ENCODE measurements at regions not wholly inside any gene's neighbourhood (a gene's known extent, or its start where the extent isn't known, plus 50 kb on each side); places are given as distances from the start of the nearest gene placed in this dataset.

GRCh38 chr10:3350205-3350604 is 177.6 kb upstream of the PITRM1 start:
- Mint-ChIP-seq H3K4me1 (peaks cover 29% of the 10 kb centered on the region), H3K27ac (no peak overlapping the region), H3K4me3 (no peak overlapping the region), H3K27me3 (ENCODE audit: low read depth) (peaks cover 14% of the 10 kb centered on the region), H3K9me3 (peaks cover 5% of the 10 kb centered on the region), H3K36me3 (no peaks in the 10 kb centered on the region)
- TF ChIP-seq, protein P1, sequence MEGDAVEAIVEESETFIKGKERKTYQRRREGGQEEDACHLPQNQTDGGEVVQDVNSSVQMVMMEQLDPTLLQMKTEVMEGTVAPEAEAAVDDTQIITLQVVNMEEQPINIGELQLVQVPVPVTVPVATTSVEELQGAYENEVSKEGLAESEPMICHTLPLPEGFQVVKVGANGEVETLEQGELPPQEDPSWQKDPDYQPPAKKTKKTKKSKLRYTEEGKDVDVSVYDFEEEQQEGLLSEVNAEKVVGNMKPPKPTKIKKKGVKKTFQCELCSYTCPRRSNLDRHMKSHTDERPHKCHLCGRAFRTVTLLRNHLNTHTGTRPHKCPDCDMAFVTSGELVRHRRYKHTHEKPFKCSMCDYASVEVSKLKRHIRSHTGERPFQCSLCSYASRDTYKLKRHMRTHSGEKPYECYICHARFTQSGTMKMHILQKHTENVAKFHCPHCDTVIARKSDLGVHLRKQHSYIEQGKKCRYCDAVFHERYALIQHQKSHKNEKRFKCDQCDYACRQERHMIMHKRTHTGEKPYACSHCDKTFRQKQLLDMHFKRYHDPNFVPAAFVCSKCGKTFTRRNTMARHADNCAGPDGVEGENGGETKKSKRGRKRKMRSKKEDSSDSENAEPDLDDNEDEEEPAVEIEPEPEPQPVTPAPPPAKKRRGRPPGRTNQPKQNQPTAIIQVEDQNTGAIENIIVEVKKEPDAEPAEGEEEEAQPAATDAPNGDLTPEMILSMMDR (IDR thresholded peaks at IDR 0.05; ENCODE audit: unreplicated experiment), result no peak
- DNase-seq (ENCODE audit: low spot score in 2 of 2, unreplicated experiment in 2 of 2), result no peak

DNA sequence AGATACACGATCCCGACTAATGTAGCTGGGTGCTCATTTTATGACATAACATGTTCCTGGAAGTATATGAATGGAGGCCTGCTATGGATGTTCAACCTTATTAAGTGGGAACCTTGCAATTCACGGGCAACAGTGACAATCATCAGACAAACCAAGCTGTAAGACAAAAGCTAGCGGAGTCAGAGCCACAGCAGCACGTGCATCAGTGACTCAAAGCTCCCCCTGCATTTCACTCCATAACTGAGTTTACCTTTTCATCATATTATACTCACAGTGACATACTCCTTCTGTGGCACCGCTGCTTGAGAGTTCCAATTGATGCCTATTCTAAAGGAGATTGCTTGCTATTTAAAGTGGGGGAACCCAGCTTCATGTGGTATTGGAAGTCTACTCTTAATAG is 176.0 kb upstream of the PITRM1 start:
- peaks cover 21% of the 10 kb centered on the region for H3K27me3 Mint-ChIP-seq (ENCODE audit: low read depth)
- TF ChIP-seq, protein P1 (IDR thresholded peaks at IDR 0.05; ENCODE audit: unreplicated experiment), result no peak
- H3K4me1 Mint-ChIP-seq, result peaks cover 29% of the 10 kb centered on the region
- no peaks in the 10 kb centered on the region for H3K36me3 Mint-ChIP-seq
- H3K9me3 Mint-ChIP-seq, result peaks cover 2% of the 10 kb centered on the region
- H3K27ac Mint-ChIP-seq, result no peak overlapping the region
- H3K4me3 Mint-ChIP-seq, result no peak overlapping the region
- DNase-seq (ENCODE audit: low spot score in 2 of 2, unreplicated experiment in 2 of 2), result no peak

GRCh38 chr10:3347413-3348182 is 175.0 kb upstream of the PITRM1 start:
- Mint-ChIP-seq H3K27me3 (ENCODE audit: low read depth) (peaks cover 21% of the 10 kb centered on the region), H3K9me3 (no peaks in the 10 kb centered on the region), H3K4me1 (peaks cover 29% of the 10 kb centered on the region), H3K27ac (no peak overlapping the region), H3K4me3 (no peak overlapping the region), H3K36me3 (no peaks in the 10 kb centered on the region)
- TF ChIP-seq, protein P1 (IDR thresholded peaks at IDR 0.05; ENCODE audit: unreplicated experiment), result no peak
- DNase-seq (ENCODE audit: low spot score in 2 of 2, unreplicated experiment in 2 of 2), result no peak

- Mint-ChIP-seq H3K9me3 (no peaks in the 10 kb centered on the region), H3K4me1 (peaks cover 29% of the 10 kb centered on the region), H3K36me3 (no peaks in the 10 kb centered on the region), H3K27ac (no peak overlapping the region), H3K4me3 (no peak overlapping the region), H3K27me3 (ENCODE audit: low read depth) (peaks cover 21% of the 10 kb centered on the region)
- DNase-seq (ENCODE audit: low spot score in 2 of 2, unreplicated experiment in 2 of 2), result no peak
- TF ChIP-seq, protein P1 (IDR thresholded peaks at IDR 0.05; ENCODE audit: unreplicated experiment), result no peak
Measured at GRCh38 chr10:3346851-3347250, 174.3 kb upstream of the PITRM1 start.

GRCh38 chr10:3342771-3343170 is 170.2 kb upstream of the PITRM1 start:
- no peak overlapping the region for H3K4me3 Mint-ChIP-seq

More at GRCh38 chr10:3342771-3343170, 170.2 kb upstream of the PITRM1 start:
- DNase-seq (ENCODE audit: low spot score in 2 of 2, unreplicated experiment in 2 of 2), result no peak
- H3K4me1 Mint-ChIP-seq, result peaks cover 10% of the 10 kb centered on the region
- H3K9me3 Mint-ChIP-seq, result no peaks in the 10 kb centered on the region
- H3K27me3 Mint-ChIP-seq (ENCODE audit: low read depth), result peaks cover 15% of the 10 kb centered on the region
- H3K36me3 Mint-ChIP-seq, result no peaks in the 10 kb centered on the region
- TF ChIP-seq, protein P1 (IDR thresholded peaks at IDR 0.05; ENCODE audit: unreplicated experiment), result no peak
- no peak overlapping the region for H3K27ac Mint-ChIP-seq

Measured in mesothelial cell of epicardium (in vitro differentiated cells).